WERI-Rb-1 (cell line): ENCODE measurements at regions not wholly inside any gene's neighbourhood (a gene's known extent, or its start where the extent isn't known, plus 50 kb on each side); places are given as distances from the start of the nearest gene placed in this dataset.

Experiments
- DNase-seq: peaks from one replicate; pipeline ENCODE4 v3.0.0-alpha.2; 2020
- H3K27ac ChIP-seq: fragments of 250-450 bp; sonication (Bioruptor Pico); 2 replicates; pipeline ENCODE4 v1.5.1; 2020; ENCODE audit warnings: mild to moderate bottlenecking, moderate library complexity
- H3K27me3 ChIP-seq: fragments of 250-450 bp; sonication (Bioruptor Pico); 2 replicates; pipeline ENCODE4 v1.5.1; 2021; ENCODE audit warnings: mild to moderate bottlenecking, low read depth, moderate library complexity; ENCODE audit not compliant: insufficient read depth, severe bottlenecking
- H3K36me3 ChIP-seq: fragments of 250-450 bp; sonication (Bioruptor Pico); 2 replicates; pipeline ENCODE4 v1.5.1; 2020; ENCODE audit warnings: mild to moderate bottlenecking, moderate library complexity
- H3K4me3 ChIP-seq: 2 replicates; pipeline ENCODE4 v1.5.1; 2011; ENCODE audit warnings: low read depth, mild to moderate bottlenecking, control low read depth, low read length
- H3K9me3 ChIP-seq: fragments of 250-450 bp; sonication (Bioruptor Pico); 2 replicates; pipeline ENCODE4 v1.5.1; 2021; ENCODE audit warnings: mild to moderate bottlenecking, moderate library complexity; ENCODE audit not compliant: severe bottlenecking
- CTCF ChIP-seq: IDR thresholded peaks from 2 replicates; pipeline ENCODE4 v1.5.1; 2011; ENCODE audit warnings: low read depth, mild to moderate bottlenecking, control low read depth, inconsistent platforms, low read length

GRCh38 chr4:157763490-157763889, 409.3 kb downstream of the GASK1B start:
- Histone ChIP-seq H3K36me3 (no peaks in the 10 kb centered on the region), H3K9me3 (no peaks in the 10 kb centered on the region), H3K27ac (no peak overlapping the region), H3K4me3 (no peak overlapping the region), H3K27me3 (no peaks in the 10 kb centered on the region)
- TF ChIP-seq CTCF = no peak
- DNase-seq = no peak

GRCh38 chr4:157754410-157754809, 418.4 kb downstream of the GASK1B start:
- H3K27ac ChIP-seq = no peak overlapping the region
- no peak overlapping the region for H3K4me3 ChIP-seq
- DNase-seq = no peak
- no peak for TF ChIP-seq CTCF
- H3K9me3 ChIP-seq = no peaks in the 10 kb centered on the region
- H3K36me3 ChIP-seq = no peaks in the 10 kb centered on the region
- H3K27me3 ChIP-seq = no peaks in the 10 kb centered on the region

- no peak for TF ChIP-seq CTCF
- no peaks in the 10 kb centered on the region for H3K36me3 ChIP-seq
- H3K27me3 ChIP-seq = no peaks in the 10 kb centered on the region
- no peak overlapping the region for H3K27ac ChIP-seq
- no peak for DNase-seq
- no peak overlapping the region for H3K4me3 ChIP-seq
- no peaks in the 10 kb centered on the region for H3K9me3 ChIP-seq
Measured at GRCh38 chr4:157751631-157752030, 421.2 kb downstream of the GASK1B start.

- Histone ChIP-seq H3K27me3 (no peaks in the 10 kb centered on the region), H3K9me3 (no peaks in the 10 kb centered on the region), H3K4me3 (no peak overlapping the region), H3K36me3 (no peaks in the 10 kb centered on the region), H3K27ac (no peak overlapping the region)
- DNase-seq = no peak
- no peak for TF ChIP-seq CTCF
Measured at GRCh38 chr4:157741642-157742041, 431.2 kb downstream of the GASK1B start.

- H3K27ac ChIP-seq = no peak overlapping the region
- no peak for DNase-seq
- no peak for TF ChIP-seq CTCF
- H3K9me3 ChIP-seq = no peaks in the 10 kb centered on the region
- no peaks in the 10 kb centered on the region for H3K27me3 ChIP-seq
- no peak overlapping the region for H3K4me3 ChIP-seq
- H3K36me3 ChIP-seq = no peaks in the 10 kb centered on the region
Measured at GRCh38 chr4:157739242-157739641, 433.6 kb downstream of the GASK1B start.

GRCh38 chr4:157728215-157728614, 444.6 kb downstream of the GASK1B start:
- no peak for DNase-seq
- Histone ChIP-seq H3K27ac (no peak overlapping the region), H3K4me3 (no peak overlapping the region), H3K9me3 (no peaks in the 10 kb centered on the region), H3K27me3 (no peaks in the 10 kb centered on the region), H3K36me3 (no peaks in the 10 kb centered on the region)
- no peak for TF ChIP-seq CTCF
